Erythroblast (primary cell): ENCODE measurements at regions not wholly inside any gene's neighbourhood (a gene's known extent, or its start where the extent isn't known, plus 50 kb on each side); places are given as distances from the start of the nearest gene placed in this dataset.

Experiments used
- GATA1 ChIP-seq: IDR thresholded peaks from 2 replicates; pipeline ENCODE4 v1.6.1; 2011; ENCODE audit warnings: low read depth, mild to moderate bottlenecking, control low read depth, low read length, moderate library complexity
- POLR2A ChIP-seq: IDR thresholded peaks from 2 replicates; pipeline ENCODE4 v1.6.1; 2011; ENCODE audit warnings: mild to moderate bottlenecking, low read length

DNA sequence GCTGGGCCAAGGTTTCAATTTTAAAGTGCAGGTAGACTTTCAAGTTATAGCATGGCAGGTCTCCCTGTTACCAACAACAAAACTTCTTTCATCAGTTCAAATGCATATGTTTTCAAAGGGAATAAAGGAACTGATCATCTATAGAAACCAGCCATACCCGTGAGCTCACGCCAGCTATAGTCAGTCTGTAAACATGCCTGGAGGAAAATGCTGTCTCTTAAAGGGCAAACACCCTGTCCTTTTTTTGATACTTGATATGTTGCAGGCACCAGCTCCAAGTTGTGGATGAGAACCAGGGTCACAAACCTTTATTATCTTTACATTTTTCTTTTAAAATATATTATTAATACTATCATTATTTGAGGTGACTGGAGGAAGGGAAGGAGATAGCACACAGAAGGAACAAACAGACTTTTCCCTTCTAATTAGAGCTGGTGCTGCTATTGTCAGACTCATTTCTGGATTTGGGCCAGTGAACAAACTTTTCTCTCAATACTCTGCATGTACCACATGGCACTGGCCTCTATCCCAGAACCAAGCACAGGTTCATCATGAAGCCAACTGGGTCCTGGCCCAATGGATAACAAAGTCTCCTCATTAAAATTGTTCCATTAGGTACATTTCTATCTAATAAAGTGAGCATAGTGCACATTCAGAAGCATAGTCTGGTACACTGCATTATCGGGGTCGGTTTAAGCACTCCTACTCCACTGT lies 1102.4 kb downstream of the SORCS3 start:
- TF ChIP-seq POLR2A = no peak
- TF ChIP-seq GATA1 = no peak
